OCI-M2 (cell line): ENCODE measurements at regions not wholly inside any gene's neighbourhood (a gene's known extent, or its start where the extent isn't known, plus 50 kb on each side); places are given as distances from the start of the nearest gene placed in this dataset.

ENCODE experiments used
- DNase-seq: peaks from one replicate; lab custom pipeline; 2025; ENCODE audit not compliant: unreplicated experiment; lab: John Stamatoyannopoulos, UW

- no peak for DNase-seq
Observed at GRCh38 chr4:125994430-125994829, 679.7 kb downstream of the FAT4 start.

GRCh38 chr4:126004941-126005340 lies 690.2 kb downstream of the FAT4 start:
- no peak for DNase-seq

GRCh38 chr4:126007142-126007541 lies 692.4 kb downstream of the FAT4 start:
- DNase-seq, result no peak

GRCh38 chr4:126012691-126013290 lies 698.0 kb downstream of the FAT4 start:
- DNase-seq, result no peak

GRCh38 chr4:126018274-126018673 lies 703.5 kb downstream of the FAT4 start:
- DNase-seq, result no peak

GRCh38 chr4:126023896-126024295 lies 709.1 kb downstream of the FAT4 start:
- DNase-seq, result no peak

GRCh38 chr4:126027601-126028000 lies 712.8 kb downstream of the FAT4 start:
- no peak for DNase-seq

GRCh38 chr4:126028876-126029275 lies 714.1 kb downstream of the FAT4 start:
- DNase-seq, result no peak

GRCh38 chr4:126037231-126037630 lies 722.5 kb downstream of the FAT4 start:
- no peak for DNase-seq

- DNase-seq, result no peak
Observed at GRCh38 chr4:126038502-126039144, 723.9 kb downstream of the FAT4 start.

GRCh38 chr4:126046081-126046614 lies 731.4 kb downstream of the FAT4 start:
- no peak for DNase-seq

GRCh38 chr4:126047114-126047513 lies 732.4 kb downstream of the FAT4 start:
- no peak for DNase-seq

- DNase-seq, result no peak
Observed at GRCh38 chr4:126051689-126052424, 737.1 kb downstream of the FAT4 start.

GRCh38 chr4:126056116-126056650 lies 741.4 kb downstream of the FAT4 start:
- no peak for DNase-seq

- DNase-seq, result no peak
Observed at GRCh38 chr4:126057371-126057770, 742.6 kb downstream of the FAT4 start.

- no peak for DNase-seq
Observed at GRCh38 chr4:126058596-126058995, 743.8 kb downstream of the FAT4 start.

GRCh38 chr4:126061655-126062054 lies 746.9 kb downstream of the FAT4 start:
- no peak for DNase-seq

- no peak for DNase-seq
Observed at GRCh38 chr4:126065016-126065415, 750.3 kb downstream of the FAT4 start.

- DNase-seq, result no peak
Observed at GRCh38 chr4:126071346-126072333, 756.9 kb downstream of the FAT4 start.

- DNase-seq, result no peak
Observed at GRCh38 chr4:126081336-126081735, 766.6 kb downstream of the FAT4 start.

GRCh38 chr4:126086041-126086440 lies 771.3 kb downstream of the FAT4 start:
- no peak for DNase-seq
